ENCODE measurements at regions not wholly inside any gene's neighbourhood (a gene's known extent, or its start where the extent isn't known, plus 50 kb on each side); places are given as distances from the start of the nearest gene placed in this dataset.

DNA sequence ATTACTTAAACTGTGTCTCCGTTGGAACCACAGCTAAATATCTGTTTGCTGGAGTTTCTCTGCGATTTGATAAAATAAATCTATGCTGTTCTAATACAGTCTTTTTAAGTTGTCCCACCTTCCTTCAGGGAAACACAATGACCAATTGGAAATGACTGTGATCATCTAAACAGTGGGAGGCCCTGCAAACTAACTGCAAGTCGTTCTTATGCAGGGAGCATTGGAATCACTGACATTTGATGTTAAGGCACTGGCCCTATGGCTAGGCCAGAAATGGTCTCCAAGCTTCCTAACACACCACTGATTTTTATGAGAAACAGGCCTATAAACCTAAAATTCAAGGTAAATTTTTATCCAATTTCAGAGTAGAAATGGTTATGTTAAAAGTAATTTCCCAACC lies 645.2 kb downstream of the LMO4 start:
- DNase-seq (ENCODE audit: low spot score in 2 of 2) = no peak
- 73 to 74% methylated on average over 3 of the region's 3 CpGs for WGBS, 2 donors
- peaks cover 0 to 6% (median 0%) of the 10 kb centered on the region in 4 donors for H3K4me1 ChIP-seq

DNA sequence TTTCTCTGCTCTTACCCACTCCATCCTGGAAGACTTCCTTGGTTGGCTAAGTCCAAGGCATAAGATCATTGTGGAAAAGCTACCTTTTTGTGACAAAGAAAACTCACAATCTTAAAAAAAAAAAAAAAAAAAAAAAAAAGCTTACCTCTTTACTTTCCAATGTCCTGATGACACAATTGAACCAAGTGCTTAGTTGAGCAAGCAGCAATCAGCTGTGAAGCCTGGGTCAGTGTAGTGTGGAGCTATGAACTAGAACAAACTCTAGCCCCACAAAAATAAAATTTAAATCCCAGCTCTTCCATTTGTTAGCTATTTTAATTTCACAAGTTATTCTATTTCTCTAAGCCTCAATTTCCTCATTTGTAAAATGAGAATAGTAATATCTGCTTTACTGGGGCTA lies 647.6 kb downstream of the LMO4 start:
- TF ChIP-seq, protein P1, sequence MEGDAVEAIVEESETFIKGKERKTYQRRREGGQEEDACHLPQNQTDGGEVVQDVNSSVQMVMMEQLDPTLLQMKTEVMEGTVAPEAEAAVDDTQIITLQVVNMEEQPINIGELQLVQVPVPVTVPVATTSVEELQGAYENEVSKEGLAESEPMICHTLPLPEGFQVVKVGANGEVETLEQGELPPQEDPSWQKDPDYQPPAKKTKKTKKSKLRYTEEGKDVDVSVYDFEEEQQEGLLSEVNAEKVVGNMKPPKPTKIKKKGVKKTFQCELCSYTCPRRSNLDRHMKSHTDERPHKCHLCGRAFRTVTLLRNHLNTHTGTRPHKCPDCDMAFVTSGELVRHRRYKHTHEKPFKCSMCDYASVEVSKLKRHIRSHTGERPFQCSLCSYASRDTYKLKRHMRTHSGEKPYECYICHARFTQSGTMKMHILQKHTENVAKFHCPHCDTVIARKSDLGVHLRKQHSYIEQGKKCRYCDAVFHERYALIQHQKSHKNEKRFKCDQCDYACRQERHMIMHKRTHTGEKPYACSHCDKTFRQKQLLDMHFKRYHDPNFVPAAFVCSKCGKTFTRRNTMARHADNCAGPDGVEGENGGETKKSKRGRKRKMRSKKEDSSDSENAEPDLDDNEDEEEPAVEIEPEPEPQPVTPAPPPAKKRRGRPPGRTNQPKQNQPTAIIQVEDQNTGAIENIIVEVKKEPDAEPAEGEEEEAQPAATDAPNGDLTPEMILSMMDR (IDR thresholded peaks at IDR 0.05) = no peak
- TF ChIP-seq POLR2A (IDR thresholded peaks at IDR 0.05) (no peak), EP300 (IDR thresholded peaks at IDR 0.05) (no peak)
- Histone ChIP-seq H3K9me3 (no peaks in the 10 kb centered on the region), H3K4me1 (peaks cover 0 to 3% (median 0%) of the 10 kb centered on the region in 4 donors), H3K27me3 (no peaks in the 10 kb centered on the region), H3K4me3 (no peak overlapping the region), H3K36me3 (no peaks in the 10 kb centered on the region), H3K27ac (no peak overlapping the region)
- DNase-seq (ENCODE audit: low spot score in 2 of 2) = no peak

More for the DNA sequence above, 645.2 kb downstream of the LMO4 start:
- H3K9me3 ChIP-seq = no peaks in the 10 kb centered on the region
- no peaks in the 10 kb centered on the region for H3K36me3 ChIP-seq
- H3K27me3 ChIP-seq = no peaks in the 10 kb centered on the region
- TF ChIP-seq, protein P1 (IDR thresholded peaks at IDR 0.05) = no peak
- TF ChIP-seq POLR2A (IDR thresholded peaks at IDR 0.05) (no peak), EP300 (IDR thresholded peaks at IDR 0.05) (no peak)
- H3K27ac ChIP-seq = no peak overlapping the region
- no peak overlapping the region for H3K4me3 ChIP-seq

DNA sequence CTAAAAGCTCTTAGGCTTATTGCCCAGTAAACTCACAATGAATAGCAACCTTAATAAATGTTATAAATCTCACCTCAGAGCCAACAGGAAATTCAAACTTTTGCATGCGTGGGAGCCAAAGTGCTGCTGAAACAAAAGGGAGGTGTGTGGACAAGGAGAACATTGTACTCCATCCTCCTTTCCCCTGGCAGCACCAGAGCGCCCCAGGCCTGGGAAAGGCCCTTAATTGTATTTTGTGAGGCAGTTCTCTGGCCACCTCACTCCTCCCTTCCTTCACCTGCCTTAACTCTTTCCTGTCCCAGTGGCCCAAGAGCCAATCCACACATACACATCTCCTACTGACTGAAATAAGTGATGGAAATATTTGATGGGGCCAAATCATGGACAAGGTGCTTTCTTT lies 648.5 kb downstream of the LMO4 start:
- H3K36me3 ChIP-seq = no peaks in the 10 kb centered on the region
- WGBS, 2 donors = 54 to 64% methylated on average over 2 of the region's 2 CpGs
- no peak overlapping the region for H3K4me3 ChIP-seq
- peaks cover 0 to 3% (median 0%) of the 10 kb centered on the region in 4 donors for H3K4me1 ChIP-seq
- no peak for DNase-seq (ENCODE audit: low spot score in 2 of 2)
- TF ChIP-seq EP300 (IDR thresholded peaks at IDR 0.05) (no peak), POLR2A (IDR thresholded peaks at IDR 0.05) (no peak)
- TF ChIP-seq, protein P1 (IDR thresholded peaks at IDR 0.05) = no peak
- H3K9me3 ChIP-seq = no peaks in the 10 kb centered on the region
- no peak overlapping the region for H3K27ac ChIP-seq
- no peaks in the 10 kb centered on the region for H3K27me3 ChIP-seq

DNA sequence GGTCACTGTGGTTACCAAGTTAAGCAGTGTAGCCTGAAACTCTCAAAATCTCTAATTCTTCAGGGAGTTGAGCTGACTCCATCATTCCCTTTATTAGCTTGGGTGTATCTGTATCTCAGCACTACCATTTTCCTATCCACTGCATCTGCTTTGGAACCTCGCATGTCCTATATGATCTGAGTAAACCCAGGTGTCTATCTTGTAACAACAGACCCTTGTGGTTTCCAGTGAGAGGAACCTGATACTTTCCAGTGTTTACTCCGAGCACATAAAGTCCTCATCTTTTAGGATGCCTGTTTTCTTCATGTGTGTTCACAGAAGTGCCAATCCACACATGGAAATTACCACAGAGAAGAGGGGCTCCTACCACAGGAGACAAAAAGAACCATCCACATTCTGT lies 650.4 kb downstream of the LMO4 start:
- WGBS, 2 donors = 89 to 92% methylated on average over 2 of the region's 2 CpGs
- no peak overlapping the region for H3K27ac ChIP-seq
- no peaks in the 10 kb centered on the region for H3K9me3 ChIP-seq
- no peak for DNase-seq (ENCODE audit: low spot score in 2 of 2)
- TF ChIP-seq, protein P1 (IDR thresholded peaks at IDR 0.05) = no peak
- no peak for TF ChIP-seq POLR2A (IDR thresholded peaks at IDR 0.05)
- no peak for TF ChIP-seq EP300 (IDR thresholded peaks at IDR 0.05)
- H3K36me3 ChIP-seq = no peaks in the 10 kb centered on the region
- H3K27me3 ChIP-seq = no peaks in the 10 kb centered on the region
- no peaks in the 10 kb centered on the region for H3K4me1 ChIP-seq
- H3K4me3 ChIP-seq = no peak overlapping the region

DNA sequence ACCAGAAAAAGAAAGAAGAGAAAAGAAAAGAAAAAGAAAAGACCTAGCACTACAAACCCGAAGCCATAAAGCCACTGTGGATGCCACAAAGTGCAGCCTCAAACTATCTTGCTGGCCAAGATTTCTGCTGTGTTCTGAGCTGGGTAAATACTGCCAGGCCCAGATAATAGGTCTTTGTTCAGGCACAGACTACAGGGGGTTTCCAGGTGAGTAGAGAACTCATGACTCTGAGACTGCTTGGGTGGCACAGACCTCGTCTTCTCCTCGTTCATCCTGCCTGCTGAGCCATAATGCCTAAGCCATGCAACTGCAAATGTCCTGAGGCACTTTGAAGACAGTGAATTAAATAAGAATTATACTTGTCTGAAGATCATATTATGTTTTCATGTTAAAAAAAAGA lies 651.8 kb downstream of the LMO4 start:
- H3K4me1 ChIP-seq = no peaks in the 10 kb centered on the region
- TF ChIP-seq, protein P1 (IDR thresholded peaks at IDR 0.05) = no peak
- TF ChIP-seq EP300 (IDR thresholded peaks at IDR 0.05) (no peak), POLR2A (IDR thresholded peaks at IDR 0.05) (no peak)
- no peaks in the 10 kb centered on the region for H3K36me3 ChIP-seq
- H3K9me3 ChIP-seq = no peaks in the 10 kb centered on the region
- DNase-seq (ENCODE audit: low spot score in 2 of 2) = no peak
- WGBS, 2 donors = 67 to 73% methylated on average over 3 of the region's 3 CpGs
- H3K27me3 ChIP-seq = no peaks in the 10 kb centered on the region
- H3K27ac ChIP-seq = no peak overlapping the region
- H3K4me3 ChIP-seq = no peak overlapping the region
